Smooth muscle cell (in vitro differentiated cells): ENCODE measurements at regions not wholly inside any gene's neighbourhood (a gene's known extent, or its start where the extent isn't known, plus 50 kb on each side); places are given as distances from the start of the nearest gene placed in this dataset.

Experiments
- DNase-seq: peaks from one replicate; lab custom pipeline; 2025; ENCODE audit not compliant: unreplicated experiment; lab: John Stamatoyannopoulos, UW
- H2AFZ ChIP-seq: fragments of 200-600 bp; sonication (generic); 2 replicates; pipeline ENCODE4 v1.6.0; 2016; ENCODE audit warnings: antibody characterized with exemption, low read depth, mild to moderate bottlenecking
- H3F3A ChIP-seq: fragments of 200-600 bp; sonication (generic); 2 replicates; pipeline ENCODE4 v1.6.0; 2017; ENCODE audit warnings: antibody characterized with exemption, low read depth
- H3K27ac ChIP-seq: fragments of 200-600 bp; sonication (generic); 2 replicates; pipeline ENCODE4 v1.5.1; 2016; ENCODE audit warnings: low read depth, mild to moderate bottlenecking
- H3K27me3 ChIP-seq: fragments of 200-600 bp; sonication (generic); 2 replicates; pipeline ENCODE4 v1.6.1; 2016; ENCODE audit warnings: low read depth, mild to moderate bottlenecking
- H3K36me3 ChIP-seq: fragments of 200-600 bp; sonication (generic); 2 replicates; pipeline ENCODE4 v1.5.1; 2016; ENCODE audit warnings: low read depth
- H3K4me1 ChIP-seq: fragments of 200-600 bp; sonication (generic); 2 replicates; pipeline ENCODE4 v1.5.1; 2016; ENCODE audit warnings: low read depth
- H3K4me2 ChIP-seq: fragments of 200-600 bp; sonication (generic); 2 replicates; pipeline ENCODE4 v1.6.0; 2016; ENCODE audit warnings: mild to moderate bottlenecking
- H3K4me3 ChIP-seq: fragments of 200-600 bp; sonication (generic); 2 replicates; pipeline ENCODE4 v1.5.1; 2016; ENCODE audit warnings: mild to moderate bottlenecking
- H3K79me2 ChIP-seq: fragments of 200-600 bp; sonication (generic); 2 replicates; pipeline ENCODE4 v1.6.0; 2016; ENCODE audit warnings: low read depth, mild to moderate bottlenecking
- H3K9ac ChIP-seq: fragments of 200-600 bp; sonication (generic); 2 replicates; pipeline ENCODE4 v1.6.0; 2016; ENCODE audit warnings: low read depth
- H3K9me3 ChIP-seq: fragments of 200-600 bp; sonication (generic); replicated peaks from 2 replicates; pipeline ENCODE4 v1.5.1; 2016; ENCODE audit warnings: low read depth
- H4K20me1 ChIP-seq: fragments of 200-600 bp; sonication (generic); 2 replicates; pipeline ENCODE4 v1.6.0; 2016; ENCODE audit warnings: low read depth
- WGBS: methylation state at CpG from one replicate; pipeline ENCODE4 v1.1.7; 2016; ENCODE audit warnings: low lambda C conversion rate; 5-methylcytosine and 5-hydroxymethylcytosine counted together
- TF ChIP-seq, protein P1 (sequence below): fragments of 200-600 bp; sonication (generic); IDR thresholded peaks from 2 replicates; pipeline ENCODE4 v1.5.1; 2017; ENCODE audit warnings: borderline replicate concordance, mild to moderate bottlenecking, antibody characterized with exemption; ENCODE audit not compliant: insufficient read depth, poor library complexity, severe bottlenecking

DNA sequence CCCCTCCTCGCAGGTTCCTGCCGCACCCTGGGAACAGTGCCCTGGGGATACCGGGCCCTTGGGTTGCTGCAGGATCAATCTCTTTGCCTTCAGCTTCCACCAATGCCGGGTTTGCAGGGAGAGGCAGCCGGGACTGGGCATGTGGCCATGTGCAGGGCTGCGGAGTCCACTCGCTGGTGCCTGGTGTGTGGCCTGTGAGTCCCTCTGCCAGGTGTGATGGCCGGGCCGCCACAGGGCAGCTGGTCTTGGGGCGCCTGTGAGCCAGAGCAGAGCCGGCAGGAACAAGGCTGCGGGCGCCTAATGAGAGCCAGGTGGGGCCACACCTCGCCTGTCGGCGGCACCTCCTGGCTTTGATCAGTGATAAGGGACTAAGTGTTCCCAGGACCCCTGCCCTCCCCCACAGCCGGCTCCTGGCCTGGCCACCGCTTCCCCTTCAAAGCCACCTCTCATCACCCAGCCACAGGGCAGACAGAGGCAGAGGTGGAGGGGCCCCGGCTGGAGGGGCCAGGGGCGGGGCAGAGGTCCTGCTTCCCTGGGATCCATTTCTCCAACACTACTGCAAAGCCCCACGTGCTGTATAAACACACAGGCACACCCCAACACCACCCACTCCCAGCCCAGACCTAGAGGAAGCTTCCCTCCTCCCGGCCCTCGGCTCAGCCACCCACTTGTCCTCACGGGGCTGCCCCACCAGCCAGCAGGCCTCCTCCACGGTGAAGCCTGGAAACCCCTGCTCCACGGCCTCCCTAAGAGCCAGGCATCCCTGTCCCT, 132.7 kb downstream of the CPZ start:
- WGBS, result 74% methylated on average over 21 of the region's 26 CpGs
- DNase-seq, result no peak
- Histone ChIP-seq H2AFZ (no peak overlapping the region), H4K20me1 (no peaks in the 10 kb centered on the region), H3F3A (no peaks in the 10 kb centered on the region), H3K79me2 (no peaks in the 10 kb centered on the region), H3K9ac (no peak overlapping the region), H3K4me3 (no peak overlapping the region), H3K36me3 (no peaks in the 10 kb centered on the region), H3K4me2 (no peak overlapping the region), H3K9me3 (no peaks in the 10 kb centered on the region), H3K4me1 (no peaks in the 10 kb centered on the region), H3K27me3 (peaks cover 5% of the 10 kb centered on the region), H3K27ac (no peak overlapping the region)
- TF ChIP-seq, protein P1, sequence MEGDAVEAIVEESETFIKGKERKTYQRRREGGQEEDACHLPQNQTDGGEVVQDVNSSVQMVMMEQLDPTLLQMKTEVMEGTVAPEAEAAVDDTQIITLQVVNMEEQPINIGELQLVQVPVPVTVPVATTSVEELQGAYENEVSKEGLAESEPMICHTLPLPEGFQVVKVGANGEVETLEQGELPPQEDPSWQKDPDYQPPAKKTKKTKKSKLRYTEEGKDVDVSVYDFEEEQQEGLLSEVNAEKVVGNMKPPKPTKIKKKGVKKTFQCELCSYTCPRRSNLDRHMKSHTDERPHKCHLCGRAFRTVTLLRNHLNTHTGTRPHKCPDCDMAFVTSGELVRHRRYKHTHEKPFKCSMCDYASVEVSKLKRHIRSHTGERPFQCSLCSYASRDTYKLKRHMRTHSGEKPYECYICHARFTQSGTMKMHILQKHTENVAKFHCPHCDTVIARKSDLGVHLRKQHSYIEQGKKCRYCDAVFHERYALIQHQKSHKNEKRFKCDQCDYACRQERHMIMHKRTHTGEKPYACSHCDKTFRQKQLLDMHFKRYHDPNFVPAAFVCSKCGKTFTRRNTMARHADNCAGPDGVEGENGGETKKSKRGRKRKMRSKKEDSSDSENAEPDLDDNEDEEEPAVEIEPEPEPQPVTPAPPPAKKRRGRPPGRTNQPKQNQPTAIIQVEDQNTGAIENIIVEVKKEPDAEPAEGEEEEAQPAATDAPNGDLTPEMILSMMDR, result no peak

DNA sequence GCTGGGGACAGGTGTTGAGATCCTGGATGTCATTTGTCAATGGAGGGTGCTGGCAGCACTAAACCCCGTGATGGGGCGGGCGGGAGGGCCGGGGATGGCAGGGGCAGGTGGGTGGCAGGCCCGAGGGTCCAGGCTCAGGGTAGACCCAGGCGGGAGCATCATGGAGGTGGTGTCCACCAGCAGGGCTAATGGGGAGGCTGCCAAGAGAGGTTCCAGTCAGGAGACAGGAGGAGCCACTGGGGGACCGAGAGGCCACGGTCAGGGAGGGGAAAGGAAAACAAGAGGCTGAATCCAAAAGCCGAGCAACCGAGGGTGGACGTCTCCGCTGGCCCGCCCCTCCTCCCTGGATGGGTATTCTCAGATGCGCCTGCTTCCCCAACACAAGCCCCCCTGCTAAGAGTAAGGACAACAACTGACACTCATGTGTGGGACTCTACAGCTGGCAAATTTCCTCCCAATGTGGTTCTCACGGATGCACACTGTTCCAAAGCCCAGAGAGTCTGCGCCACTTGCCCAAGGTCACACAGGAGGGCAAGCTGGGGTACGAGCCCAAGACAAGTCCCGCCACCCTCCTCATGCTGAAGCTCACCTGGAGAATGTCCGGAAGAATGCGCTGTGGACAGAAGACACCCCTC, 132.0 kb downstream of the CPZ start:
- Histone ChIP-seq H3K36me3 (no peaks in the 10 kb centered on the region), H4K20me1 (no peaks in the 10 kb centered on the region), H3K79me2 (no peaks in the 10 kb centered on the region), H3F3A (no peaks in the 10 kb centered on the region), H3K4me2 (no peak overlapping the region), H3K9ac (no peak overlapping the region), H3K9me3 (no peaks in the 10 kb centered on the region), H3K27ac (no peak overlapping the region), H3K4me3 (no peak overlapping the region), H3K4me1 (no peaks in the 10 kb centered on the region), H2AFZ (no peak overlapping the region), H3K27me3 (peaks cover 5% of the 10 kb centered on the region)
- no peak for DNase-seq
- WGBS, result 88% methylated on average over 16 of the region's 20 CpGs
- TF ChIP-seq, protein P1, result no peak

DNA sequence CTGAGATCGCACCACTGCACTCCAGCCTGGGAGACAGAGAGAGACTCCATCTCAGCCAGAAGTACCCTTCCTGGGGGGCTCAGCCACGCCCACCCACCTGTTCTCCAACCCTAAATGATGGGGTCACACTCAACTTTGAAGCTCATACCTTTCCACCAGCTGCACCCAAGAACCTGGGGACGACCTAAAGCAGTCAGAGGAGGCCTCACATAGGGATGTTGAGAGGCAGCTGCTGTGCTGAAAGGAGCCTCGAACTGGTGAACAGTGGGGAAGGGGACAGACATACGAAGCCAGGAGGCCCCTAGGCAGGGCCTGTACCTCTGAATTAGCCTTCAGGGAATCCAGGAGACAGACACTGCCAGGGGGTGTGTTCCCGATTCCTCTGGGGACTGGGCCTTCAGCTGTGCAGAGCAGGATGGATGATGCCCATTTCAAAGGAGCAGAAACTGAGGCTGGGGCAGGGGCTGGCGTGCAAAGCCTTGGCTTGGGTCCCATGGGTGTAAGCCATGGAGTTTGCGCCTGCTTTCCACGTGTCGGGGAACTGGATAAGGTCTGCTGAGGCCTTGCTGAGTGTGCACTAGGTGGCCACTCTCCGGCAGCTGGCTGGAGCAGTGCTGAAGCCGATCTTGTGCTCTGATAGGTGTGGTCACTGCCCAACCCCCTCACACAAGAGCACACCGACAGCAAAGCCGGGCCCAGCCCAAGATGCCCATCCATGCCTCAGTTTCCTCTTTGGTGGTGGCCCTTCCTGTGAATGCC, 130.8 kb downstream of the CPZ start:
- 85% methylated on average over 14 of the region's 14 CpGs for WGBS
- no peak overlapping the region for H2AFZ ChIP-seq
- DNase-seq, result no peak

More for the DNA sequence above, 130.8 kb downstream of the CPZ start:
- Histone ChIP-seq H3K27ac (no peak overlapping the region), H3K27me3 (peaks cover 5% of the 10 kb centered on the region), H4K20me1 (no peaks in the 10 kb centered on the region), H3K4me1 (no peaks in the 10 kb centered on the region), H3K9me3 (no peaks in the 10 kb centered on the region), H3K9ac (no peak overlapping the region), H3K4me2 (no peak overlapping the region), H3F3A (no peaks in the 10 kb centered on the region), H3K79me2 (no peaks in the 10 kb centered on the region), H3K4me3 (no peak overlapping the region), H3K36me3 (no peaks in the 10 kb centered on the region)
- TF ChIP-seq, protein P1, result no peak
